ENCODE measurements at regions not wholly inside any gene's neighbourhood (a gene's known extent, or its start where the extent isn't known, plus 50 kb on each side); places are given as distances from the start of the nearest gene placed in this dataset.

GRCh38 chr6:56900784-56901183 lies 54.1 kb upstream of the BEND6 start:
- Histone ChIP-seq H3K4me3 (replicated peaks in 1 of 3; ENCODE audit: insufficient read depth in 1 of 3, low read depth in 2 of 3, low read length in 3 of 3) (no peak overlapping the region), H3K27me3 (ENCODE audit: control insufficient read depth in 1 of 2, insufficient read depth in 2 of 2, low read length in 2 of 2) (no peaks in the 10 kb centered on the region; a peak in 2 of 5 replicates), H3K79me2 (ENCODE audit: insufficient read depth, low read length) (no peaks in the 10 kb centered on the region), H3K27ac (ENCODE audit: extremely low read length, insufficient read depth, low read length) (no peak overlapping the region), H3K36me3 (replicated peaks in 1 of 2; ENCODE audit: control insufficient read depth in 1 of 2, insufficient read depth in 2 of 2, low read length in 2 of 2) (no peaks in the 10 kb centered on the region), H4K20me1 (ENCODE audit: insufficient read depth, low read length) (no peaks in the 10 kb centered on the region; the same call in 1 of the 2 replicates), H2AFZ (ENCODE audit: low read length) (no peak overlapping the region), H3K4me1 (ENCODE audit: insufficient read depth, low read length) (peaks cover 11% of the 10 kb centered on the region; the same call in 1 of the 2 replicates), H3K9me3 (ENCODE audit: low read length) (no peaks in the 10 kb centered on the region), H3K9ac (ENCODE audit: insufficient read depth, low read depth, low read length) (no peak overlapping the region), H3K4me2 (ENCODE audit: low read depth, low read length) (no peak overlapping the region)
- no peak for FAIRE-seq
- no peak for DNase-seq (ENCODE audit: low spot score)
- intact Hi-C loops (cut with micrococcal nuclease; ENCODE audit: unreplicated experiment) (loop anchor here (5.0 kb wide), 2 partner anchors 272 to 367 kb away; partner anchors contain the start of gene BAG2), in situ Hi-C loops (cut with HindIII; ENCODE audit: extremely low pct_ligation_motif_present, low pct_unique_long_range_greater_than_20kb) (loop anchor here (10.0 kb wide), 1 partner anchor 114 kb away; no protein-coding TSS in a partner anchor)
- TF ChIP-seq SPEN (CRISPR knock-in tag; IDR thresholded peaks at IDR 0.05; ENCODE audit: low read depth) (no peak), ZNF552 (CRISPR knock-in tag; IDR thresholded peaks at IDR 0.05; ENCODE audit: borderline replicate concordance) (no peak)
- ChIA-PET POLR2A (no interaction called here), CTCF (ENCODE audit: low intra/inter-chr PET ratio, low total read pairs) (no interaction called here)
- WGBS (ENCODE audit: low lambda C conversion rate) = 59% methylated on average over 5 of the region's 5 CpGs
- ATAC-seq = no peak
- no TSS peak for BruUV-seq (replicated peaks)

- in situ Hi-C loops (cut with HindIII; ENCODE audit: extremely low pct_ligation_motif_present, low pct_unique_long_range_greater_than_20kb) (loop anchor here (10.0 kb wide), 1 partner anchor 115 kb away; no protein-coding TSS in a partner anchor), intact Hi-C loops (cut with micrococcal nuclease; ENCODE audit: unreplicated experiment) (loop anchor here (5.0 kb wide), 2 partner anchors 273 to 368 kb away; partner anchors contain the start of gene BAG2)
- ChIA-PET CTCF (ENCODE audit: low intra/inter-chr PET ratio, low total read pairs) (no interaction called here), POLR2A (no interaction called here)
- H3K36me3 ChIP-seq (replicated peaks in 1 of 2; ENCODE audit: control insufficient read depth in 1 of 2, insufficient read depth in 2 of 2, low read length in 2 of 2) = no peaks in the 10 kb centered on the region
- FAIRE-seq (no peak), ATAC-seq (no peak), DNase-seq (ENCODE audit: low spot score) (no peak)
- H3K4me1 ChIP-seq (ENCODE audit: insufficient read depth, low read length) = peaks cover 8% of the 10 kb centered on the region; the same call in 1 of the 2 replicates
- no peaks in the 10 kb centered on the region; the same call in 1 of the 2 replicates for H4K20me1 ChIP-seq (ENCODE audit: insufficient read depth, low read length)
- H3K9me3 ChIP-seq (ENCODE audit: low read length) = no peaks in the 10 kb centered on the region
- BruUV-seq (replicated peaks) = no TSS peak
- no peaks in the 10 kb centered on the region for H3K79me2 ChIP-seq (ENCODE audit: insufficient read depth, low read length)
- no peak overlapping the region for H2AFZ ChIP-seq (ENCODE audit: low read length)
- TF ChIP-seq TIGD3 (CRISPR knock-in tag; IDR thresholded peaks at IDR 0.05; ENCODE audit: borderline replicate concordance) (no peak), KLF9 (CRISPR knock-in tag; IDR thresholded peaks at IDR 0.05; ENCODE audit: low read depth) (no peak), JARID2 (CRISPR knock-in tag; IDR thresholded peaks at IDR 0.05; ENCODE audit: insufficient replicate concordance) (no peak), ZNF775 (CRISPR knock-in tag; IDR thresholded peaks at IDR 0.05; ENCODE audit: borderline replicate concordance) (no peak)
- WGBS (ENCODE audit: low lambda C conversion rate) = 60% methylated on average over 2 of the region's 2 CpGs
- H3K9ac ChIP-seq (ENCODE audit: insufficient read depth, low read depth, low read length) = no peak overlapping the region
- H3K4me2 ChIP-seq (ENCODE audit: low read depth, low read length) = no peak overlapping the region
- H3K27ac ChIP-seq (ENCODE audit: extremely low read length, insufficient read depth, low read length) = no peak overlapping the region
- H3K4me3 ChIP-seq (replicated peaks in 1 of 3; ENCODE audit: insufficient read depth in 1 of 3, low read depth in 2 of 3, low read length in 3 of 3) = no peak overlapping the region
- H3K27me3 ChIP-seq (ENCODE audit: control insufficient read depth in 1 of 2, insufficient read depth in 2 of 2, low read length in 2 of 2) = no peaks in the 10 kb centered on the region; a peak in 2 of 5 replicates
These were observed 55.2 kb upstream of the BEND6 start for GRCh38 chr6:56899753-56900152.

All from HepG2 (cell line).